ENCODE measurements at regions not wholly inside any gene's neighbourhood (a gene's known extent, or its start where the extent isn't known, plus 50 kb on each side); places are given as distances from the start of the nearest gene placed in this dataset.

- Histone ChIP-seq H2AFZ (ENCODE audit: low read depth, low read length) (no peak overlapping the region), H3K4me3 (ENCODE audit: insufficient read depth, low read depth, low read length) (no peak overlapping the region), H3K9me3 (ENCODE audit: insufficient read depth, low read depth, low read length) (no peaks in the 10 kb centered on the region), H3K9ac (ENCODE audit: low read length) (no peak overlapping the region), H3K4me1 (ENCODE audit: insufficient read depth, low read length) (no peaks in the 10 kb centered on the region), H3K27ac (ENCODE audit: low read depth, low read length) (no peak overlapping the region), H3K79me2 (ENCODE audit: insufficient read depth, low read length) (no peaks in the 10 kb centered on the region), H3K27me3 (ENCODE audit: insufficient read depth, low read length) (no peaks in the 10 kb centered on the region), H4K20me1 (ENCODE audit: insufficient read depth, low read length) (no peaks in the 10 kb centered on the region), H3K4me2 (ENCODE audit: low read length) (no peak overlapping the region), H3K36me3 (ENCODE audit: insufficient read depth, low read length) (no peaks in the 10 kb centered on the region)
- Mint-ChIP-seq H3K4me1 (ENCODE audit: low read depth, unreplicated experiment) (no peaks in the 10 kb centered on the region), H3K9me3 (ENCODE audit: unreplicated experiment) (no peaks in the 10 kb centered on the region), H3K36me3 (ENCODE audit: low read depth, unreplicated experiment) (no peaks in the 10 kb centered on the region), H3K27ac (ENCODE audit: unreplicated experiment) (no peak overlapping the region), H3K27me3 (ENCODE audit: low read depth, unreplicated experiment) (peaks cover 2% of the 10 kb centered on the region), H3K4me3 (ENCODE audit: unreplicated experiment) (no peak overlapping the region)
- TF ChIP-seq CTCF (IDR thresholded peaks at IDR 0.05; ENCODE audit: insufficient read depth, low read depth, low read length) = no peak
- no peak for TF ChIP-seq EZH2 (IDR thresholded peaks at IDR 0.05; ENCODE audit: insufficient read depth, low read length)
- DNase-seq (ENCODE audit: low read depth) (no peak), FAIRE-seq (no peak)
These were observed 142.9 kb downstream of the TFAP2B start for GRCh38 chr6:50961611-50962010.

- no peak overlapping the region for H3K4me3 ChIP-seq (ENCODE audit: insufficient read depth, low read depth, low read length)
- no peaks in the 10 kb centered on the region for H3K4me1 ChIP-seq (ENCODE audit: insufficient read depth, low read length)
- H3K27ac ChIP-seq (ENCODE audit: low read depth, low read length) = no peak overlapping the region
- no peak overlapping the region for H2AFZ ChIP-seq (ENCODE audit: low read depth, low read length)
- FAIRE-seq = no peak
- no peak overlapping the region for H3K27ac Mint-ChIP-seq (ENCODE audit: unreplicated experiment)
- H3K9me3 ChIP-seq (ENCODE audit: insufficient read depth, low read depth, low read length) = no peaks in the 10 kb centered on the region
- H3K36me3 ChIP-seq (ENCODE audit: insufficient read depth, low read length) = no peaks in the 10 kb centered on the region
- H3K4me3 Mint-ChIP-seq (ENCODE audit: unreplicated experiment) = no peak overlapping the region
- no peaks in the 10 kb centered on the region for H4K20me1 ChIP-seq (ENCODE audit: insufficient read depth, low read length)
- H3K36me3 Mint-ChIP-seq (ENCODE audit: low read depth, unreplicated experiment) = no peaks in the 10 kb centered on the region
- no peak overlapping the region for H3K9ac ChIP-seq (ENCODE audit: low read length)
- no peaks in the 10 kb centered on the region for H3K4me1 Mint-ChIP-seq (ENCODE audit: low read depth, unreplicated experiment)
- H3K9me3 Mint-ChIP-seq (ENCODE audit: unreplicated experiment) = no peaks in the 10 kb centered on the region
- H3K27me3 ChIP-seq (ENCODE audit: insufficient read depth, low read length) = no peaks in the 10 kb centered on the region
- no peaks in the 10 kb centered on the region for H3K79me2 ChIP-seq (ENCODE audit: insufficient read depth, low read length)
- TF ChIP-seq CTCF (IDR thresholded peaks at IDR 0.05; ENCODE audit: insufficient read depth, low read depth, low read length) (no peak), EZH2 (IDR thresholded peaks at IDR 0.05; ENCODE audit: insufficient read depth, low read length) (no peak)
- H3K27me3 Mint-ChIP-seq (ENCODE audit: low read depth, unreplicated experiment) = no peaks in the 10 kb centered on the region
- no peak for DNase-seq (ENCODE audit: low read depth)
- H3K4me2 ChIP-seq (ENCODE audit: low read length) = no peak overlapping the region
These were observed 143.6 kb downstream of the TFAP2B start for GRCh38 chr6:50962213-50962759.

- Histone ChIP-seq H2AFZ (ENCODE audit: low read depth, low read length) (no peak overlapping the region), H4K20me1 (ENCODE audit: insufficient read depth, low read length) (no peaks in the 10 kb centered on the region), H3K79me2 (ENCODE audit: insufficient read depth, low read length) (no peaks in the 10 kb centered on the region), H3K27me3 (ENCODE audit: insufficient read depth, low read length) (no peaks in the 10 kb centered on the region), H3K4me3 (ENCODE audit: insufficient read depth, low read depth, low read length) (no peak overlapping the region), H3K4me1 (ENCODE audit: insufficient read depth, low read length) (no peaks in the 10 kb centered on the region), H3K4me2 (ENCODE audit: low read length) (no peak overlapping the region), H3K9me3 (ENCODE audit: insufficient read depth, low read depth, low read length) (no peaks in the 10 kb centered on the region), H3K9ac (ENCODE audit: low read length) (no peak overlapping the region), H3K27ac (ENCODE audit: low read depth, low read length) (no peak overlapping the region), H3K36me3 (ENCODE audit: insufficient read depth, low read length) (no peaks in the 10 kb centered on the region)
- FAIRE-seq (no peak), DNase-seq (ENCODE audit: low read depth) (no peak)
- H3K4me1 Mint-ChIP-seq (ENCODE audit: low read depth, unreplicated experiment) = no peaks in the 10 kb centered on the region
- TF ChIP-seq EZH2 (IDR thresholded peaks at IDR 0.05; ENCODE audit: insufficient read depth, low read length) (no peak), CTCF (IDR thresholded peaks at IDR 0.05; ENCODE audit: insufficient read depth, low read depth, low read length) (no peak)
- H3K27me3 Mint-ChIP-seq (ENCODE audit: low read depth, unreplicated experiment) = no peaks in the 10 kb centered on the region
- no peak overlapping the region for H3K27ac Mint-ChIP-seq (ENCODE audit: unreplicated experiment)
- H3K4me3 Mint-ChIP-seq (ENCODE audit: unreplicated experiment) = no peak overlapping the region
- no peaks in the 10 kb centered on the region for H3K9me3 Mint-ChIP-seq (ENCODE audit: unreplicated experiment)
- H3K36me3 Mint-ChIP-seq (ENCODE audit: low read depth, unreplicated experiment) = no peaks in the 10 kb centered on the region
These were observed 145.3 kb downstream of the TFAP2B start for GRCh38 chr6:50963952-50964351.
